ENCODE measurements at regions not wholly inside any gene's neighbourhood (a gene's known extent, or its start where the extent isn't known, plus 50 kb on each side); places are given as distances from the start of the nearest gene placed in this dataset.

GRCh38 chr9:108002371-108002956, 512.9 kb upstream of the KLF4 start:
- DNase-seq (ENCODE audit: low read depth in 2 of 2), result no peak

GRCh38 chr9:108001237-108001636, 511.7 kb upstream of the KLF4 start:
- no peak for DNase-seq (ENCODE audit: low read depth in 2 of 2)

DNA sequence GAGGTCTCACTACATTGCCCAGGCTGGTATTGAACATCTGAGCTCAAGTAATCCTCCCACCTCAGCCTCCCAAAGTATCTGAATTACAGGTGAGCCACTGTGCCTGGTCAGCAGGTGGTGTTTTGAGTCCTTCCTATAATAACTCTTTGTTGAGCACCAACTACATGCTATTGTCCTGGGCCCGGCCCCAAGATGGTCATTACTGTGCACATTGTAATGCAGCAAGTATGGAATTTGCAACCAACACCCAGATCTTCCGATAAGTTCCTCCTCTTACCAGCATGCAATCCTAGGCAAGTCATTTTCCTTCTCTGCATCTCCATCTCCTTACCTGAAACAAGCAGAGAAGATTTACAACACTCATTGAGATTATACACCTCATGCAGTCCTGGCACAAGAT, 510.3 kb upstream of the KLF4 start:
- no peak for DNase-seq (ENCODE audit: low read depth in 2 of 2)

GRCh38 chr9:107999011-107999410, 509.4 kb upstream of the KLF4 start:
- no peak for DNase-seq (ENCODE audit: low read depth in 2 of 2)

DNA sequence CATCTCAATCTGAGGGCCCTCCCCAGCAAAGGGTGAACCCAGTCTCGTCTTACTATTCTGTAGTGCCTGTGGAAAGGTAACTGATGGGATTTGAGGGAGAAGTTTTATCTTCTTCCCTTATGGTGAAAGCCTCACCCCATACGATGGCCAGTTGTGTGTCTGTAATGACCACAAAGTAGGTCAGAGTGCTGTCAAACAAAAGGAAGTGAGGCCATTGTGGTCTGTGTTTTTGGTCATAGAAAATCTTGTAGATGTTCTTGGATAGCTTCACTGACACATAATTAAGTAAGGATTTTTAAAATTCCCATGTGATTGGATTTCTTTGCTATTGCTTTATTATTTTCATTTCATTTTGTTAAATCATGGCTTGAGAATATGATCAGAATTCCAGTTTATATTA, 505.1 kb upstream of the KLF4 start:
- DNase-seq (ENCODE audit: low read depth in 2 of 2), result no peak

GRCh38 chr9:107992271-107992670, 502.7 kb upstream of the KLF4 start:
- no peak for DNase-seq (ENCODE audit: low read depth in 2 of 2)

DNA sequence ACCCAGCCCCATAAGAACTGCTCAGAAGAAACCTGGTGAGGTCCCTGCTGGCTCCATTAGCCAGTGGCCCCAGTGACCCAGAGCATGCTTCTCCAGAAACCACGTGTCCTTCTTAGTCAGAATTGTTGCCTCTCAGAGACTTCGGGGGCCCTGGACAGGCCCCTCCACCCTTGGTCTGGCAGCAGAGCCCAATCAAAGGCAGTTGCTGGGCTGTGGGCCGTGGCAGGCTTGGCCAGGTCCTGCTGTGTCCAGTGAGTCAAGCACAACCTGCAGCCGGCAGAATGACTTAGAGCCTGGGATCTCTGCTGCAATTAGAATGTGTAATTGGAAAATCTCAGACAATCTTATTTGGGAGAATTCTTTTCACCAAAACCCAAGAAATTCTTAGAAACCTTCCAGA, 502.0 kb upstream of the KLF4 start:
- no peak for DNase-seq (ENCODE audit: low read depth in 2 of 2)

DNA sequence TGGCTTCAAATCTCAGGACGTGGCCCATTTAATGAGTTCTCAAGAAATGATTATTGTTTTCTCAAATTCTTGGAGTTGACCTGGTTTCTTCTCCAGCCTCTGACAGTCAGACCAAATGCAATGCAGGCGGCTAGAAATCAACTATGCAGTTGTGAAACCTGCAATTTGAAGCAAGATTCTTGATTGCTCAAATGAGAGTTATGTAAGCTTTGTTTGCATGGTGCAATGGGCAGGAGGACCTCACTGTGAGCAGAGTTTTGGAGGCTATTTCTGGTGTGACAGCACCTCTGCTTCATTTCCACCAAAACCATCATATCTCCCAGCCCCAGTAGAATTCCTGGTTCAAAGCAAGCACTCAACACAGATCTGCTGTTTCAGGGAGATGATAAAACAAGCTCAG, 500.0 kb upstream of the KLF4 start:
- DNase-seq (ENCODE audit: low read depth in 2 of 2), result no peak

GRCh38 chr9:107989099-107989498, 499.5 kb upstream of the KLF4 start:
- DNase-seq (ENCODE audit: low read depth in 2 of 2), result no peak

GRCh38 chr9:107984956-107985355, 495.4 kb upstream of the KLF4 start:
- no peak for DNase-seq (ENCODE audit: low read depth in 2 of 2)

- no peak for DNase-seq (ENCODE audit: low read depth in 2 of 2)
Observed at GRCh38 chr9:107983762-107984161, 494.2 kb upstream of the KLF4 start.

DNA sequence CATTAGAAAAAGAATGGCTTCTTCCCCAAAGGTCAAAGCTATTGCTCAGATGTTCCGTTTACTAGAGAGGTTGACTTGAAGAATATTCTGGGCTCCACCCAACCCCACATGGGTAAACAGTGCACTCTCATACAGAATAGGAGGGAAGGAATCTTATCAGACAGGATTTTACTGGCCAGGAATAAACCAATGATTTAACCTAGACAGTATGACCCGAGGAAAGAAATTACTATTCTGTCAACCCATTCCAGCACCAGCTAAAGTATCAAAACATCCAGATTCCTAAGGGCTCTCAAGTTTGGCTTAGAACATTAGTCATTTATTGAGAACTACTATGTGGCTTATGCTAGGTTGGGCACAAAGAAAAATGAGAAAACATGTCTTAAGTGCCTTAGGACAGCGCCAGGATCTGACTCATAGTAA, 493.6 kb upstream of the KLF4 start:
- no peak for DNase-seq (ENCODE audit: low read depth in 2 of 2)

DNA sequence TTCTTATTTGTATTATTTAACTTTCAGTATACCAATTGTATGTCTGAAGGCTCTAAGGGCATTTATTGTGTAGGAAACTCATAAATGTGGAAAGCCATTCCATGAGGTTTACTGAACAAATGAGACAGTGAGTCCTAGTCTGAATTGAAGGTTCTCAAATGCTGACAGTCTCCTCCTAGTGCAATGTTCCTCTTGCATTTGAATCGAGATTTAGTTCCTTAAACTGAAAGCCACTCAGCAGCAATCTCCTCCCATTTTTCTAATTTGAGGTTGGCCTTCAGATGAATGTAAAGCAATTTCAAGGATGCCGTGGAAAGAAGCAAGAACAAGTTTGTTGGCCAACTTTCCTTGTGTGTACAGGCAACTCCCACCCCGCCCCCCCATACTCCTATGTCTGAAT, 493.2 kb upstream of the KLF4 start:
- no peak for DNase-seq (ENCODE audit: low read depth in 2 of 2)

- no peak for DNase-seq (ENCODE audit: low read depth in 2 of 2)
Observed at GRCh38 chr9:107982001-107982400, 492.4 kb upstream of the KLF4 start.

- DNase-seq (ENCODE audit: low read depth in 2 of 2), result no peak
Observed at GRCh38 chr9:107980984-107981383, 491.4 kb upstream of the KLF4 start.

DNA sequence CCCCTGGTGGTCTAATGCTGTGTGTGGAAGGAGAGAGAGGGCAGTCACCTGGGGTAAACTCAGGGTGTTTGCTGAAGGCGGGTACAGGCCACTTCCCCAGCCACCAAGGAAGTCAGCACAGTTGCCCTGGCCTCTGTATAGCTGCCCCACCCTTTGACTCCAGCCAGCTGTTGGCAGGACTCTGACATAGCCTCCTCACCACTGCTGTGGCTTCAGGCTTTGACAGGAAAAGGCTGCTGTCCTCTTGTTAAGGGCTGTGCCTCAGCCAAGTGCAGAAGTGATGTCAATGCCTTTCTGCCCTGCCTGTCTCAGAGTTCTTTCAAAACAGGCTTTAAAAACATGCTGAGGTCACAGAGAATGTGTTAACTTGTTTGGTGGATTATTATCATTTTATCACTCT, 487.2 kb upstream of the KLF4 start:
- no peak for DNase-seq (ENCODE audit: low read depth in 2 of 2)

DNA sequence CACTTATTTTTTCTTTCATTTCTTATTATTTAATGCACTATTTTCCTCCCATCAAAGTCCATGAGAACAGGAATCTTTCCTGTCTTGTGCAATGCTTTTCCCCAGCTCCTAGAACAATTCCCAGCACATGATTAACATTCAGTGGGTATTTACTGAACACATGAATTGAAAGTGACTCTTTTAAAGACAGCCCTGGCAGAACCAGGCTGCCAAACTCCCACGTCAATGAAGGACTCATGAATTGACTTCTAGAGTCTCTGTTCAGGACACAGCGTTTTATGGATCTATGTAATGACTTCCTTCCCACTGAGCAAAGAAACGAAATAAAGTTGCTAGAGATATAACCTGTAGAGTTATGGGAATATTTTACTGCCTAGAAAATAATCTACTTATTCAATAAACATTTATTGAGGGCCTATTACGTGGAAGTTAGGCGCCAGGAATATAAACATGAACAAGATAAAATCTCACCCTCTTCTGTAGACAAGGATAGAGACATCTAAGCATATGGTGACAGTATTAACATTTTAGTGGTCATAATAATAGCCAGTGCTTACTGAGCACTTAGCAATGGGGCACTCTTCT, 485.9 kb upstream of the KLF4 start:
- no peak for DNase-seq (ENCODE audit: low read depth in 2 of 2)

GRCh38 chr9:107973451-107973850, 483.9 kb upstream of the KLF4 start:
- DNase-seq (ENCODE audit: low read depth in 2 of 2), result no peak

GRCh38 chr9:107972346-107972745, 482.8 kb upstream of the KLF4 start:
- DNase-seq (ENCODE audit: low read depth in 2 of 2), result no peak

GRCh38 chr9:107971241-107971640, 481.7 kb upstream of the KLF4 start:
- DNase-seq (ENCODE audit: low read depth in 2 of 2), result no peak

DNA sequence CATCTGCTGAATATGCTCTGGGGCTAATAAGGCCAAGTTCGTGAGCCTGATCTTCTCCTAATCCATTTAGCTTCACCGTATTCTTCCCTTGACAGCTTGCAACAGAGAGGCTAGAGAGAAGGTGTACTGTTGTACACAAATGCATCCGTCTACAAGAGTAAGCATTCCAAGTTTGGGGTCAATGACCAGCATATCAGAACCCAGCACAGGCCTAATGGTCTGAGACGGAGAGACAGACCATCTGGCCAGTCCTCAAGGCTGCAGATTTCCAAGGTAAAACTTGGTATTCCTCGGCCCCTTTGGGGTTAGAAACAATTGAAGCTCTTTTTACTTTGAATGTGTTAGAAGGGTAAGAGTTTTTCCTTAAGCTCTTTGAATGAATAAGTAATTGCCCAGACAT, 481.2 kb upstream of the KLF4 start:
- DNase-seq (ENCODE audit: low read depth in 2 of 2), result no peak

DNA sequence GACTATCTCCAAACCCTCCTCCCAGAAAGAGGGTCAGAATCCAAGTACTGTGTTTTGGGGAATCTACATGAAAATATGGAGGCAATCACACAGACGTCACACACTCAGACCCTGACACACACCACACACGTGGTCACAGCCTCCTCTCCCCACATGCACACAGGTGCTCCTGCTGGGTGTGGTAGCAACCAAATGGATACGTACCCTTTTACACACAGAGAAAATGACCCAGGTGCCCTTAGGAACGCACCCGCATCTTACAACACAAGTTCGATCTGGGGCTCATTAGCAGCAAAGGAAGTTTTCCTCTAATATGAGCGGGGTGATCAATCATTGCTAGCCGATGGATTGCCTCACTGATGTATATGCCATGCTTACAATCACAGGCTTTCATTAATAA, 480.2 kb upstream of the KLF4 start:
- DNase-seq (ENCODE audit: low read depth in 2 of 2), result no peak

GRCh38 chr9:107969141-107969540, 479.6 kb upstream of the KLF4 start:
- DNase-seq (ENCODE audit: low read depth in 2 of 2), result no peak

DNA sequence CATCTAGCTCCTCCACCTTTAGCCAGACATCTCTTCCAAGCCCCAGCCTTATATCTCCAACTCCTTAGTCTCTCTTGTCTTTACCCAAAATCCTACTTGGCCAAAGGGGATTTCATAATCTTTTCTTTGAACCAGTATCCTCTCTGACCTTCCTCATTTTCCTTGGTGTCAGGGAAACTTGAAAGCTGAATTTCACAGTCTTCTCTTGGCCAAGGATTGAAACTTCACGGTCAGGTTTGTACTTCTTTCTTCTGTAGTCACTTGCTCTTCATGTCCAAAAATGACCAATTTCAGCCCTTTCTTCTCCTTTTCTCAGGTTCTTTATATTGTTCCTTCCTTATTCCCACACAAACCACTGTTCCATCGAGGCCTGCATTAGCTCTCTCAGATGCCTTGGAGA, 473.7 kb upstream of the KLF4 start:
- DNase-seq (ENCODE audit: low read depth in 2 of 2), result no peak
